ENCODE measurements at regions not wholly inside any gene's neighbourhood (a gene's known extent, or its start where the extent isn't known, plus 50 kb on each side); places are given as distances from the start of the nearest gene placed in this dataset.
"Not testable (repeated sequence)": the region's sequence is repeated elsewhere in the genome, so short reads cannot be mapped to it uniquely, and the experiment has no call there.

DNA sequence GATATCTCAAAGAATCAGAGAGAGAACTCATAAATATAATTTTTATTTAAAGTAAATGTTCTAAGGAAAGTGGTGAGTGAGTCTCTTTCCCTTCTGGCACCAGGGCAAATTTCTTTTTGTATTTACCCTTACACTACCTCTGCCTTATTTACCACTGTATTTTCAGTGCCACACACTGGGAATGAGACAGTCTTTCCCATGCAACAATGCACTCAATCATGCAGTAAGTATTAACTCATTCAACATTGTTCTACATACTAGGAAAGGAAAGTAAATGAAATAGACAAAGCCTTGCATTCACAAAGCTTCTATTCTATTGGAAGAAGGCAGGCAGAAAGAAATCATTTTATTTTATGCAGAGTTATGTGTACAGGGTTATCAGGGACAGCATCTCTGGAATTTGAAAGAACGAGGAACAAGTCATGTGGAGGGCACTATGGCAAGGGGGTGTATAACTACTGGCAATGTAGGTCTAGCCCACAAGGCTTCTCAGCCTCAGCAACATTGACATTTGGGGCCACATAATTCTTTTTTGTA is 129.8 kb upstream of the PRDX6 start:
- Histone ChIP-seq H3K4me3 (no peak overlapping the region), H3K27me3 (ENCODE audit: low read depth) (no peaks in the 10 kb centered on the region), H3K9me3 (replicated peaks) (peaks cover 5% of the 10 kb centered on the region), H3K36me3 (no peaks in the 10 kb centered on the region), H3K4me1 (no peaks in the 10 kb centered on the region), H3K27ac (replicated peaks) (no peak overlapping the region)
- TF ChIP-seq, protein P1, sequence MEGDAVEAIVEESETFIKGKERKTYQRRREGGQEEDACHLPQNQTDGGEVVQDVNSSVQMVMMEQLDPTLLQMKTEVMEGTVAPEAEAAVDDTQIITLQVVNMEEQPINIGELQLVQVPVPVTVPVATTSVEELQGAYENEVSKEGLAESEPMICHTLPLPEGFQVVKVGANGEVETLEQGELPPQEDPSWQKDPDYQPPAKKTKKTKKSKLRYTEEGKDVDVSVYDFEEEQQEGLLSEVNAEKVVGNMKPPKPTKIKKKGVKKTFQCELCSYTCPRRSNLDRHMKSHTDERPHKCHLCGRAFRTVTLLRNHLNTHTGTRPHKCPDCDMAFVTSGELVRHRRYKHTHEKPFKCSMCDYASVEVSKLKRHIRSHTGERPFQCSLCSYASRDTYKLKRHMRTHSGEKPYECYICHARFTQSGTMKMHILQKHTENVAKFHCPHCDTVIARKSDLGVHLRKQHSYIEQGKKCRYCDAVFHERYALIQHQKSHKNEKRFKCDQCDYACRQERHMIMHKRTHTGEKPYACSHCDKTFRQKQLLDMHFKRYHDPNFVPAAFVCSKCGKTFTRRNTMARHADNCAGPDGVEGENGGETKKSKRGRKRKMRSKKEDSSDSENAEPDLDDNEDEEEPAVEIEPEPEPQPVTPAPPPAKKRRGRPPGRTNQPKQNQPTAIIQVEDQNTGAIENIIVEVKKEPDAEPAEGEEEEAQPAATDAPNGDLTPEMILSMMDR (IDR thresholded peaks at IDR 0.05; ENCODE audit: borderline replicate concordance) = no peak
- intact Hi-C loops (cut with micrococcal nuclease) = no loop called here
- DNase-seq = no peak

DNA sequence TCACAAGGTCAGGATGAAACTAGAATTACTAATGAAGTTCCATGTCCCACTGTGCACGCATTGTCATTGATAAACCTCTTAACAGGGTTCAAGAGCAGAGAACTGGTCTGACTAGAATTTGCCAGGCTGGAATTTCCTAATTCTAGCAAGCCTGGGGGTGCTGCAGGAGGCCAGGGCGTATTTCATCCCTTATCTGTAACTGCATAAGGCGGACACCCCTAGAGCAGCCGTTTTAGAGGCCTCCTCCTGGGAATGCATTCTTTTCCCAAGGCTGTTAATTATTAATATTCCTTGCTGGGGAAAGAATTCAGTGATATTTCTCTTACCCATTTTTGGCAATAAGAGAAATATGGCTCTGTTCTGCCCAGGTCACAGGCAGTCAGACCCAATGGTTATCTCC is 124.5 kb upstream of the PRDX6 start:
- H3K27me3 ChIP-seq (ENCODE audit: low read depth); H3K27ac ChIP-seq (replicated peaks); DNase-seq; H3K36me3 ChIP-seq; intact Hi-C loops (cut with micrococcal nuclease); H3K4me3 ChIP-seq; H3K4me1 ChIP-seq: not testable (repeated sequence)
- peaks cover 12% of the 10 kb centered on the region for H3K9me3 ChIP-seq (replicated peaks)

DNA sequence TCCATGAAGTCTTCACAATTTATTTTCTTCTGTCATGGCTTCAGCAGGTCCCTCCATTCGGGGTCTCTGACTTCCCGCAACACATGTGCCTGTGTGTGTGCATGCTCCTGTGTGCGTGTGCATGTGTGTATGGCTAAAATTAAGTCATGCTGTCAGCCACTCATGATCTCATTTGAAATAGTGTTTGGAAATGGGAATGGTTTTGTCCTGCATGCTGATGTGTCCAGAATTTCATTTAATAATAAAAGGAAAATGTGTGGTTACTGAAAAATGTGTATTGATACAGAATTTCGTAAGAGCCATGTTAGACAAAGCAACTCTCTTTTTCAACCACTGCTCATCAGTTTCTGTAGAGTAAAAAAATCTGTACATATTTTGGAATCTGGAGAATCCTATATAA is 123.8 kb upstream of the PRDX6 start:
- no peak for DNase-seq
- TF ChIP-seq, protein P1 (IDR thresholded peaks at IDR 0.05; ENCODE audit: borderline replicate concordance) = no peak
- H3K9me3 ChIP-seq (replicated peaks) = peaks cover 12% of the 10 kb centered on the region
- no peaks in the 10 kb centered on the region for H3K36me3 ChIP-seq
- no peak overlapping the region for H3K4me3 ChIP-seq
- intact Hi-C loops (cut with micrococcal nuclease) = no loop called here
- no peaks in the 10 kb centered on the region for H3K4me1 ChIP-seq
- H3K27me3 ChIP-seq (ENCODE audit: low read depth) = no peaks in the 10 kb centered on the region
- H3K27ac ChIP-seq (replicated peaks) = no peak overlapping the region

DNA sequence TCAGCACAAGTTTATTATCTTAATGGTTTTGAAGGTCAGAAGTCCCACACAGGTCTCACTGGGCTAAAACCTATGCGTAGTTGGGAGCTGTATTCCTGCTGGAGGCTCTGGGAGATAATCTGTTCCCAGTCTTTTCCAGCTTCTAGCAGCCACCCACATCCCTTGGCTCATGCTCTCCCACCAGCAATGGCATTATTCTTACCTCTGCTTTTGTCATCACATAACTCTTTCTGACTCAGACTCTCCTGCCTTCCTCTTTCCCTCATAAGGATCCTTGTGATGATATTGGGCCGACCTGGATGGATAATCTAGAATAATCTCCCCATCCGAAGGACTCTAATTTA is 122.2 kb upstream of the PRDX6 start:
- intact Hi-C loops (cut with micrococcal nuclease) = no loop called here
- no peak overlapping the region for H3K27ac ChIP-seq (replicated peaks)
- H3K27me3 ChIP-seq (ENCODE audit: low read depth) = no peaks in the 10 kb centered on the region
- peaks cover 12% of the 10 kb centered on the region for H3K9me3 ChIP-seq (replicated peaks)
- DNase-seq = no peak
- no peak overlapping the region for H3K4me3 ChIP-seq
- no peaks in the 10 kb centered on the region for H3K4me1 ChIP-seq
- TF ChIP-seq, protein P1 (IDR thresholded peaks at IDR 0.05; ENCODE audit: borderline replicate concordance) = no peak
- H3K36me3 ChIP-seq = no peaks in the 10 kb centered on the region

DNA sequence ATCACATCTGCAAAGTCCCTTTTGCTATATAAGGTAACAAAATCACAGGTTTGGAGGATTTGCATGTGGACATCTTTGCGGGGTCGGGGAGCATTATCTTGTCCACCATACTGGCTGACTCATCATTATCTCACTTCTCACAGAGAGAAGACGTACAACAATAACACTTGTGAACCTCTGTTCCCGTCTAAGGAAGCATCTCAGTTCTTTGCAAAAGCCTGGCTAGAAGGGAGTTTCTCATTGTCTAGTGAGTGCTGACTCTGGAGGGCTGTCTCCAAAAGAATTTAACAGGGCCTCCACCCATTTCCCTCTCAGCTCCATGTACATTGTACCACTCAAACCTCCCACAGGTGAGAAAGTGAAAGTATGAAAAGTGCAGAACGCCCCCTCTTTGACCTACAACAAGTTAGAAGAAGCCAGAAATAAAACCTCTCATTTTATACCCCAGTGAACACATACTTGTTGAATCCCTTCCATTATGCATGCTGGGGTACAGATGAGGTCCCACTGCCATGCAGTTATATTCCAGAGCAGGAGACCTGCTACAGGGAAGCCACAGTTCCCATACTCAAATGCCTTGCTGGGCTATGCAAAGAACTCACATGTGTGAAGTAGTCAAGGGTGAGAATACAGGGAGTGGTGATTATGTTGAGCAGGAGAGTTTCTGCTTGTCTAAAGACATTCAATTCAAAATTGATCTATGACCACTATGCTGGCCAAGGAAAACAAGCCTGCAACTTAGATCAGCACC is 121.7 kb upstream of the PRDX6 start:
- Histone ChIP-seq H3K4me1 (no peaks in the 10 kb centered on the region), H3K36me3 (no peaks in the 10 kb centered on the region), H3K4me3 (no peak overlapping the region), H3K27me3 (ENCODE audit: low read depth) (no peaks in the 10 kb centered on the region), H3K9me3 (replicated peaks) (peaks cover 12% of the 10 kb centered on the region), H3K27ac (replicated peaks) (no peak overlapping the region)
- intact Hi-C loops (cut with micrococcal nuclease) = no loop called here
- no peak for DNase-seq
- TF ChIP-seq, protein P1 (IDR thresholded peaks at IDR 0.05; ENCODE audit: borderline replicate concordance) = no peak

DNA sequence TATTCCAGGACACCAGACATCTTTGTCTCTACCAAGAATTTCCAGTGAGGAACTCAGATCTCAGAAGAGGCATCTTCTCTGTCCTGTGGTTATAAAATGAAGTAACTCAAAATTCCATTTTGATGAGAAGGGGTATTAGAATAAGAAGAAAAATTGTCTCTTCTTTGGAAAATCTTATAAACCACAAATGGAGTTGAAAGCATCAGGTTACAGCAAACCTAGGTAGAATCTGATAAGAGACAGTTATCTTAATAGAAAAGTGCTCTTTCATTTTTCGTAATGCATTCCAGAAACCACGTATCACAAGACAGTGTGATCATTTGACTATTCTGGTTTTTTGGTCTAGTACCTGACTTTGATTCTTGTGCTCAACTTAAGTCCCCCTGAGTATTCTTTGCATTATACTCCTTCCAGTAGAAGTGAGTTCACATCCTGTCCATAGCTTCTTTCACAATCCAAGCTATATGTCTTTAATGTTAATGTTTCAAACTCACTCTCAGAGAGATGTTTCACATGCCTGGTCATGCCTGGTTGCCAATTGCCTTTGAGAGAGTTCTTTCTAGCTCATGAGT is 120.9 kb upstream of the PRDX6 start:
- TF ChIP-seq, protein P1 (IDR thresholded peaks at IDR 0.05; ENCODE audit: borderline replicate concordance) = no peak
- no peaks in the 10 kb centered on the region for H3K36me3 ChIP-seq
- H3K4me1 ChIP-seq = no peaks in the 10 kb centered on the region
- no peak overlapping the region for H3K4me3 ChIP-seq
- no peak overlapping the region for H3K27ac ChIP-seq (replicated peaks)
- H3K27me3 ChIP-seq (ENCODE audit: low read depth) = no peaks in the 10 kb centered on the region
- H3K9me3 ChIP-seq (replicated peaks) = peaks cover 12% of the 10 kb centered on the region
- DNase-seq = no peak
- intact Hi-C loops (cut with micrococcal nuclease) = no loop called here

All from left ventricle myocardium inferior (tissue), 1 donor.